GM21360 (cell line): ENCODE measurements at regions not wholly inside any gene's neighbourhood (a gene's known extent, or its start where the extent isn't known, plus 50 kb on each side); places are given as distances from the start of the nearest gene placed in this dataset.
"Not testable (repeated sequence)": the region's sequence is repeated elsewhere in the genome, so short reads cannot be mapped to it uniquely, and the experiment has no call there.

Experiments used
- ATAC-seq: cut with Tn5 transposase; IDR thresholded peaks from one replicate; pipeline ENCODE4 v1.9.1; 2021; ENCODE audit warnings: mild to moderate bottlenecking, moderate library complexity; ENCODE audit not compliant: unreplicated experiment

DNA sequence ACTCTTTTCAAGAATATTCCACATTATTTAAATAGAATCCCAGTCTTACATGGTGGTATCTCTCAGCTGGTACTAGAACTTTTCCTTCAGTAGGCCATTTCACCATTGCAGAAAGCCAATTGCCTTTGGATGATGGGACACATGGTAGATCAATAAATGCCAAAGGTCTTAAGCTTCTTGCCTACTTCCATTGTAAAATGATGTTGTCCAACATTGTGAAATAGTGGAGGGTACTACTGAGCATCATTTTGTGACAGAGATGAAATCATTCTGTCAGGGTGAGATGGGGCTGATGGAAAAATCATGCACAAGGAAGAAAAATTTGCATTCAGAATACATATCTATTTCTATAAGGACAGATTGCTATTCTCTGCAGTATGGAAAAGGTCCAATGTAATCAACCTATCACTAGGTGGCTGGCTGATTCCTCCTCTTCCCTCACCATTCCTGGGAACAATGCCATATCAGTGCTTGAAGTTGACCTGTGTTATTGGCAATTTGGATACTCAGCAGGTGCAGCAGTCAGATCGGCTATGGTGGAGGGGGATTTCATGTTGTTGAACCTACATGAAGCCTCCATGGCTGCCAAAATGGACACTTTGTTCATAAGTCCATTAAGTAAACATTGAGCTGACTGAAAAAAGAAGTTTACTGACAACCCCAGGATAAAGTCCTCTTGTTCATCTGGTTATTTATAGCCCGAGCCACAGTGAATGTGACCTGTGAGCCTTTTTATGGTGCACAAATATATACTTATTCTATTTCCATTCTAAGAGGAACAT is 596.9 kb upstream of the ARPP21 start:
- ATAC-seq: no peak

DNA sequence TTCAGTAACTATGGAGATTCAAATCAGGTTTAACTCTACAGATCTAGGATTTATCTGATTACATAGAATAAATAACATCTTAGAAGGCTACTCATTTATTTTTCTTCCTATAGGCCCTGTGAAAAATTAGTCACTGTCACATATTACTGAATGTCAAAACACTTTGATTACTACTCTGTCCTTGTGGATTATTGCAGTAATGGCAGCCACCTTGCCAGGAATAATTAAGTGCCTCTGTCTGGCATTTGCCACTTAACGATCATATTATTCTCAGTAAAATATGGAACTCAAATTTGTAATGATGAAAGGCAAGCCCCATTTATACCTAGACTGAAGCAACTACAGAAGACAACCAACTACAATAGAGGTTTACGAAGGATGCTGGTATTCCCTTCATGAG is 596.3 kb upstream of the ARPP21 start:
- no peak for ATAC-seq

DNA sequence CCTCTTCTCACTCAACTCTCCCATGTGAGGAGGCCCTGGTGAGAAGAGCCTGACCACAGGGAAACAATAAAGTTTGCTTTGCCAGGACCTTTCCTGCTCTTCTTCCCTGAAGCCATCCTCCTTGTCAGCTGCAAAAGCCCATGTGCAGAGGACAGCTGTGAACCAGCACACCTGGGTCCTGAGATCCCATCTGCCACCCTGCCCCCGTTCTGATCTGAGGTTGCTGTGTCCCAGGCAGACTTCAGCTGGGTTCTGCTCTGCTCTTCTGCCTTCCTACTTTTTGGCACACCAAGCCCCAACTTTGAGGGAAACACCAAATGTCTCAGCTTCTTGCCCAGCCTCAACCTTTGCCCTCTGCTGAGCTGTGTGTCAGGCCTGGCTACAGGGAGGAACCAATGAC is 595.1 kb upstream of the ARPP21 start:
- ATAC-seq: no peak

- ATAC-seq: no peak
These were observed 594.2 kb upstream of the ARPP21 start for GRCh38 chr3:35045118-35045517.

DNA sequence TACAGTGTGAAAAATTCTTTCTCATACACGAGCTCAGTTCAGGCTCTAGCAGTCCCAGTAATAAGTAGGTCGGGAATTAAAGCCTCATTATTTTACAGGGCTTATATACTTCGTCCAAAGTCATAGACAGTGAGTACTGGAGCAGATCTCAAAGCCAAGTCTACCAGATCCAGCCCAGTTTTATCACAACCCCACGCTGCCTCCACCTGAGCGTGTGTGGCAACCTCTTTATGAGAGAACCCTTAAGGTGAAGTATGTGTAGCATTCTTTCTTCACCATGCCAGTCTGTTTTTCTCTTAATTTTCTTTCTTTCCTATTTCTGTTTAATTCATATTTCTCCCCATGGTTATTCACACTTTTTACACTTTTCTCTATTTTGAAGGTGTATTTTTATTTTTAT is 574.6 kb upstream of the ARPP21 start:
- ATAC-seq: no peak

DNA sequence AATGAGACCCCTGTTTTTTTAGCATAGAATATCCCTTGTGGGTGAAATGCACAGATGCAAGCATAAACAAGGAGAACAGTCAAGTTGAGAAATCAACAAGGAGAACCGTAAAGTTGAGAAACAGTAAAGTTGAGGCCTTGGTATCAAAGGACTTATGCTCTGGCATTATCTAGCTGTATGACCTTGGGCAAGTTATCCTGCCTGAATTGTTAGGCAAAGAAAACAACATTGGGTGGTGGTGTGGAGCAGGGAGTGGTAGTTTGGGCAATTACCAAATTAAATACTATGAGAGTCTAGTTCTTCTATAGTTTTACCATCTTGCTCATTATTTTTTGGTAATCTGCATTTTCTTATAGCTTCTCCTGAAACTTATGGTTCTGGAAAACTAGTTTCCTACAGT is 573.4 kb upstream of the ARPP21 start:
- no peak for ATAC-seq

DNA sequence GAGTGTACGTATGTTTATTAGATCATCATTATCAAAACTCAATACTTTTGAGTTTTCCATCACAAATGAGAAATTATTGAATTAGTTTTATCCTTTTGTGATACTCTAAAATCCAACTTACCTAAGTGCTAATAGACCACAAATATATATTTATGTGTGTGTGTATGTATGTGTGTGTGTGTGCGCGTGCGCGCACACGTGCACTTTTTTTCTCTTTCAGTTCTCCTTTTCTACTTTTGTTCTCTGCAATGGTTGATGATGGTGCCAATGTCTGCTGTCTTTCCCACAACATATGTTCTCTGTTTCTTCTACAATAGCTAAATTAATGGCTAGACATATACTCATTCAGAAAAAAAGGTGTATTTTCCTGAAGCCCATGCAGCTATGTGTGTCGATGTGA is 571.6 kb upstream of the ARPP21 start:
- ATAC-seq: no peak

GRCh38 chr3:35070088-35070487 is 569.2 kb upstream of the ARPP21 start:
- ATAC-seq: no peak

DNA sequence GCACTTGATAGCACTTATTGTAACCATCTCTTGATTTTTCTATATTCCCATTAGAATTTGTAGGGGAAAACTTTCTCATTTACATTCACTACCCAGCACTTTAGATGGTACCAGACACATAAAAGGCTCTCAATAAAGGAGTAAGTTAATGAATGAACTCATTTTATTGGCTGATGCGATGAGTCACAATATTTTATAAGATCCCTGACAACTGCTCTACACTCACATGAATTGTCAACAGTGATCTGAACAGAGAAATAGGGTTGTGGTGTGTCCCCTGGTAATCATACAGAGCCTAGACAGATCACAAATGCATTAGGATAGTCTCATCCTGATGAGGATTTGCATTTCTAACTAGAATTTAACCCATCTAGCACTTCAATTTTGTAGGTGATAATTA is 567.6 kb upstream of the ARPP21 start:
- ATAC-seq: no peak

DNA sequence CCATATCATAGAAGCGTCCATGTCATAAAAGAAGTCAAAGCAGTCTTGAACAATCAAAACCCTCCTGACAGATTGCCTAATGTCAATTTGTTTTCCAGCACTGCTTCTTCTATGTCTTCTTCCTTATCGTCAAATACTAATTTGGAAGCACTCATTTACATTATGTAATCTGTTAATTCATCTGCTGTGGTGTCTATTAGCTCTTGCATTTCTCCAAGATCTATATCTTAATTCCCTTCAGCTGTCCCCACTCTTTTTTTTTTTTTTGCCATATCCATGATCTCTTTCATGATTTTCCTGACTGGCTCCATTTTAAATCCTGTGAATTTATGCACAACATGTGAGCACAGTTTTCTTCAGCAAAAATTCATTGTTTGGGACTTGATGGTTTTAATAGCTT is 560.5 kb upstream of the ARPP21 start:
- ATAC-seq: no peak

- ATAC-seq: no peak
These were observed 559.9 kb upstream of the ARPP21 start for GRCh38 chr3:35079403-35079802.

- no peak for ATAC-seq
These were observed 557.4 kb upstream of the ARPP21 start for GRCh38 chr3:35081899-35082298.

GRCh38 chr3:35088943-35089342 is 550.4 kb upstream of the ARPP21 start:
- no peak for ATAC-seq

DNA sequence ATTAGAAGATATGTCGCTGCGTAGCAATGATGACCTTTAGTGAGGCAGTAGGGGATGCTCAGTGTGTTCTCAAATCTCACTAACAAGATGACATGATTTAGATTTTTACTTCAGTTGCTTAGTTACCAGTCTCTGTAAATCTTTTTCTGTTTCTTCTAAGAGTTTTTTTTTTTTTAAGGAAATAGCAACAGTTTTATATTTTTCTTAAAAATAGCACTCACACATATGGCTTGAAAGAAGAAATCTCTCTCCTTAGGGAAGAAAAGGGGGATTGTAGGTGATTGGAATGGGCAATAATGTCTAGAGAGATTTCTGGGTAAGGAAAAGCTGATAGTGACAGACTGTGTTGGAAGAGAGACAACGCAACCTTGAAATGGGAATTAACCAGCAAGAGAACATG is 524.6 kb upstream of the ARPP21 start:
- ATAC-seq: no peak

DNA sequence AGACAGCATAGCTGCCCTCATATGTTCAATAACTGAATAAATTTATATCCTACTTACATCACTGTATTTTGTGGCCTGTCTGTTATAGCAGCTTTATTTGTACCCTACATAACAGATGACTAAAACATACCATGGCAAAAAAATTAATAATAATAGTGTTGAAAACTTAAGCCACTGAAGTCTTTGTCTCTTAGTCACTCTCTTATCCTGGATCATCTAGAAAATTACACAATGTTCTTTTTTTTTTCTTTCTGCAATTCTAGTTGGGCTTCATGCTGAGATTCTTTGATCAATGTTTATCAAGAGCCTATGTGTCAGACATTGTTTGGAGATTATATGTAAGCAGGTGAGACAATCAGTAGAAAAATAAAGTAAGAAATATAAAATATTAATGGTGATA is 519.3 kb upstream of the ARPP21 start:
- ATAC-seq: no peak

DNA sequence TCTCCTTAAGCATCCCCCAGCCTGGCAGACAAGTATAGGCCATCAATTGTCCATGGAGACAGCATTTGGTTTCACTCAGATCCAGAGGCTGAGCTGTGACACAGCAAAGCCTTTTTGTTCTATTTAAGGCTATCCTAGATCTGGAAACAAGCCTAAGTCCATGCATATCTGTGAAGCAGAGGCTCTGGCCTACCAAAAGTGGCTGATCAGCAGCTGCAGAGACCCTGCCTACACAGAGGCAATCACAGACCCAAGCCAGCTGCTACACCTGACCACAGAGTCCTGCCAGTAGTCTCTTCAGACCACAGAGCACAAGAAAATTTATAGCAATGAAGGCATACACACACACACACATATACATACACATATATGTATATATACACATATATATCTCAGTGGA is 501.7 kb upstream of the ARPP21 start:
- no peak for ATAC-seq

- ATAC-seq: no peak
These were observed 497.9 kb upstream of the ARPP21 start for GRCh38 chr3:35141406-35141805.

DNA sequence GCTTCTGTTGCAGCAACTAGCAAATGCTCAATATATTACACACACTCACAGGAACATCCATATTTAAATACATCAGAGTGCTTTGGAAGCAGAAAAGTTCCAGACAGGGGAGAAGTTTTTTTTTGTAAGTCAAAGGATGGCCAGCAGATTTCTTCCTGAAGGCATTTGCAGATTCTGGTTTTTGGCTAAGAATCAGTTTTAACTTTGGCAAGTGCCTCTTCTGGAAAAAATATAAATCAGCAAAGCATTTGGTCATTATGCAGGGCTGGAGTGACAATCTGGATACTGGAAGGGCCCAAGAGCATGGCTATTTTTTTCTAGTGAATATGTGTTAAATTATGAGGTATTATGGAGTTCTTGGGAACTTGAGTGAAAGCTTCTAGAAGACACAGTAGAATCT is 495.3 kb upstream of the ARPP21 start:
- no peak for ATAC-seq

GRCh38 chr3:35146256-35147035 is 492.9 kb upstream of the ARPP21 start:
- not testable (repeated sequence) for ATAC-seq

DNA sequence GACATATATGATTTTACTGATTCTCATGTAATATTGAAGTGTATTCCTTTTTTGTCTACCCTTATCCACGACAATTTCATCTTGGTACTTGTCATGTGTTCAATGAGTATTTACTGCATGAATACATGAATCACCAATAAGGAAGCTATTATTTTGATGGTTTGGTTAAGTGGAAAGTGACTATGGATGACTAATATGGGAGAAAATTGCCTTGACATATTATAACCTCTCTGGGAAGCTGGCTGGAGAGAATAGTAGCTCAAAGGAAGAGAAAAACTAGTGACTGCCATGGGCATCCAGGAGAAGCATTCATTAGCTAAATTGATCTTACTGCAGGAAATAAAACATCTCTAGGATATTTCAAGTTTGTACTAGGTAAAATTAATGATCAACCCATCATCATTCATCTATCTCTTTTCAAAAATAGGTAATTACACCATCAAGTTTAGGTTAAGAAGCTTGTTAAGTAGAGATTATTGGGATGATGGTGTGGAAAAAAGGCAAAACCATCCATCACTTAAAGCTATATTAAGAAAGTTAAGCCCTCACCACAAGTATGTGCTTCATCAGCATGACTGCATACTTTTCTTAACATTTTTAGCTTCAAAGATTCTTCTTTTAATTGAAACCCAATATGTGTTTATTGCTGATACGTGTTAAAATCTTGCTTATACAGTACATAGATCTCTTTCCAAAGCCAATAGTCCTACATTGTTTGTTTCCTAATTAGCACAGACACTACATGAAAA is 455.2 kb upstream of the ARPP21 start:
- no peak for ATAC-seq

DNA sequence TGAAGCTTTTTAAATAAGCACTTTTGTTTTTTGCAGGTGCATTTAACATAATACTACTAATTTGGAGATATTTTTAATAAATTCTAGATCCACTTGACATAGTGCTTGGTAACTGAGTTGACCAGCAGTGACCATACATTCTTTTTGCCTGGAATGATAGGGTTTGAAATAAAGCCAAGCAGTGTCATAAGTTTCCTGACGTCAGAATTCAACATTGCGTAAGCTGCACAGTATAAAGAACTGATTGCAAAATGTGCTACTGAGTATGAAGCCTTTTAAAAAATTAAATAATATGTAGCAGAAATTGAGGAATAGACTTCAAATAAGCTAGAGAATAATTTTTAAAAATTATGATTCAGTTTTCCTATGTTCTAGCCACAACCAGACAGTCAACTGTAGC is 454.6 kb upstream of the ARPP21 start:
- no peak for ATAC-seq

DNA sequence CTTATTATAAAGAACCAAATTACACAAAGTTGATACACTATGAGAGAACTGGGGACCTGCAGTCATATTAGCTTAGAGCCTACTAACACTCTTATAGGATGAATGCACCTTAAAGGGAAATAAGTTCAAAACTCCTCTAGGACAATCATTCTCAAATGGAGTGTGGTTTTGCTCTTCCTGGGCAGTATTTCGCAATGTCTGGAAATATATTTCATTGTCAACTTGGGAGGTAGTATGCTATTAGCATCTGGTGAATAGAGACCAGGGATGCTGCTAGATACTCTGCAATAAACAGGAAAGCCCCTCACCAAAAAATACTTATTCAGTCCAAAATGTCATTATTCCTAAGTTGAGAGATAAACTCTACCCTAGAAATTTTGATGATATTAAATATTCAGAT is 451.4 kb upstream of the ARPP21 start:
- ATAC-seq: no peak
